HepG2 (cell line): ENCODE measurements at regions not wholly inside any gene's neighbourhood (a gene's known extent, or its start where the extent isn't known, plus 50 kb on each side); places are given as distances from the start of the nearest gene placed in this dataset.

Experiments used
- ATAC-seq: fragments of 200-7000 bp; cut with Tn5 transposase; 3 replicates; pipeline ENCODE4 v1.9.1; 2020; ENCODE audit warnings: mild to moderate bottlenecking, moderate library complexity
- BruUV-seq: library from RNA; stranded (reverse); fragments of 400-500 nt; replicated peaks from 2 replicates; lab custom pipeline; 2021; lab: Mats Ljungman, UMichigan
- CTCF ChIA-PET: fragments of 300-600 bp; formaldehyde crosslinking; extraction: SDS; loops from one replicate; lab custom pipeline; 2021; ENCODE audit warnings: low total read pairs, inconsistent platforms, low intra/inter-chr PET ratio; lab: Yijun Ruan, JAX
- POLR2A ChIA-PET: fragments of 350-600 bp; sonication (Branson Sonifier 250); formaldehyde crosslinking; loops from one replicate; lab custom pipeline; 2020; ENCODE audit warnings: antibody characterized with exemption, inconsistent platforms; lab: Yijun Ruan, JAX
- DNase-seq: peaks from one replicate; pipeline ENCODE4 v3.0.0-alpha.2; 2015; ENCODE audit warnings: low spot score
- FAIRE-seq: peaks from 3 replicates; lab custom pipeline; 2011; peaks lifted over from hg19 to GRCh38; lab: Jason Lieb, UNC
- H2AFZ ChIP-seq: one replicate; pipeline ENCODE4 v1.6.1; 2011; ENCODE audit warnings: low read length, inconsistent platforms
- H3K27ac ChIP-seq: fragments of 300-600 bp; 3 replicates; pipeline ENCODE4 v1.8.0; 2011; ENCODE audit warnings: mixed run types, mild to moderate bottlenecking, mixed read lengths, low read length, inconsistent platforms; ENCODE audit not compliant: insufficient read depth; ENCODE audit errors: extremely low read length
- H3K27me3 ChIP-seq, 2 experiments: fragments of 200-600 bp in 1 of 2; 2 replicates in 1 of 2; 3 replicates in 1 of 2; pipeline versions ENCODE4 v1.6.0 to v1.8.0; 2011; ENCODE audit warnings: low read length in 2 of 2, mild to moderate bottlenecking in 2 of 2, moderate library complexity in 2 of 2, inconsistent platforms in 1 of 2; ENCODE audit not compliant: insufficient read depth in 2 of 2, control insufficient read depth in 1 of 2
- H3K36me3 ChIP-seq, 2 experiments: fragments of 200-600 bp in 1 of 2; replicated peaks in 1 of 2; 2 replicates in 1 of 2; 3 replicates in 1 of 2; pipeline versions ENCODE4 v1.5.1 to v1.8.0; 2011; ENCODE audit warnings: low read length in 2 of 2, inconsistent platforms in 1 of 2; ENCODE audit not compliant: insufficient read depth in 2 of 2, control insufficient read depth in 1 of 2
- H3K4me1 ChIP-seq: 2 replicates; pipeline ENCODE4 v1.5.1; 2012; ENCODE audit warnings: low read length, inconsistent platforms; ENCODE audit not compliant: insufficient read depth
- H3K4me2 ChIP-seq: 2 replicates; pipeline ENCODE4 v1.6.0; 2011; ENCODE audit warnings: low read depth, low read length, inconsistent platforms
- H3K4me3 ChIP-seq, 3 experiments: fragments of 200-600 bp in 1 of 3; sonication (generic), shearing (Covaris generic) in 1 of 3; replicated peaks in 1 of 3; 2 replicates each; pipeline ENCODE4 v1.5.1; 2011 to 2016; ENCODE audit warnings: low read length in 3 of 3, inconsistent platforms in 2 of 3, low read depth in 2 of 3, mild to moderate bottlenecking in 2 of 3, control low read depth in 1 of 3, mixed read lengths in 1 of 3; ENCODE audit not compliant: insufficient read depth in 1 of 3
- H3K79me2 ChIP-seq: one replicate; pipeline ENCODE4 v1.6.1; 2011; ENCODE audit warnings: low read length, inconsistent platforms; ENCODE audit not compliant: insufficient read depth
- H3K9ac ChIP-seq: 2 replicates; pipeline ENCODE4 v1.6.0; 2011; ENCODE audit warnings: mild to moderate bottlenecking, low read depth, low read length, inconsistent platforms; ENCODE audit not compliant: insufficient read depth
- H3K9me3 ChIP-seq: 2 replicates; pipeline ENCODE4 v1.5.1; 2012; ENCODE audit warnings: mild to moderate bottlenecking, low read length
- H4K20me1 ChIP-seq: 2 replicates; pipeline ENCODE4 v1.6.0; 2011; ENCODE audit warnings: inconsistent platforms, mild to moderate bottlenecking, low read length, moderate library complexity; ENCODE audit not compliant: insufficient read depth
- CERS6 ChIP-seq: sonication (generic); formaldehyde crosslinking; IDR thresholded peaks from 2 replicates; pipeline ENCODE4 v1.5.0; 2020; ENCODE audit warnings: missing genetic modification reagents
- HNRNPK ChIP-seq: fragments of 200-400 bp; formaldehyde crosslinking; IDR thresholded peaks from 2 replicates; pipeline ENCODE4 v1.6.1; 2018; ENCODE audit warnings: low read length, low read depth, moderate library complexity, mild to moderate bottlenecking; ENCODE audit not compliant: poor library complexity, severe bottlenecking
- HNRNPUL1 ChIP-seq: fragments of 200-400 bp; formaldehyde crosslinking; IDR thresholded peaks from 2 replicates; pipeline ENCODE4 v1.6.1; 2017; ENCODE audit warnings: low read depth, mild to moderate bottlenecking, low read length, moderate library complexity
- IKZF1 ChIP-seq: fragments of 450-650 bp; IDR thresholded peaks from 2 replicates; pipeline ENCODE4 v1.7.1; 2016
- IKZF5 ChIP-seq: IDR thresholded peaks from 2 replicates; pipeline ENCODE4 v1.6.1; 2018; ENCODE audit warnings: missing genetic modification reagents, mild to moderate bottlenecking, missing compliant biosample characterization
- KDM5B ChIP-seq: sonication (generic); formaldehyde crosslinking; IDR thresholded peaks from 2 replicates; pipeline ENCODE4 v1.4.0; 2020; ENCODE audit warnings: missing genetic modification reagents, mild to moderate bottlenecking, borderline replicate concordance
- NCOA5 ChIP-seq: sonication (generic); formaldehyde crosslinking; IDR thresholded peaks from 2 replicates; pipeline ENCODE4 v1.4.0; 2020; ENCODE audit warnings: missing genetic modification reagents
- POGZ ChIP-seq: sonication (generic); formaldehyde crosslinking; IDR thresholded peaks from 2 replicates; pipeline ENCODE4 v1.4.0; 2020; ENCODE audit warnings: mild to moderate bottlenecking, missing genetic modification reagents
- PRMT3 ChIP-seq: sonication (generic); formaldehyde crosslinking; IDR thresholded peaks from 2 replicates; pipeline ENCODE4 v1.8.1; 2022; ENCODE audit warnings: low read depth, mild to moderate bottlenecking, moderate library complexity, missing genetic modification reagents, borderline replicate concordance
- SAP130 ChIP-seq: IDR thresholded peaks from 2 replicates; pipeline ENCODE4 v1.6.1; 2016; ENCODE audit warnings: low read depth
- YY1 ChIP-seq: IDR thresholded peaks from 2 replicates; pipeline ENCODE4 v1.6.1; 2011; ENCODE audit warnings: low read length, low read depth, moderate library complexity, mild to moderate bottlenecking; ENCODE audit not compliant: insufficient read depth, insufficient replicate concordance
- ZNF34 ChIP-seq: sonication (generic); formaldehyde crosslinking; IDR thresholded peaks from 2 replicates; pipeline ENCODE4 v1.4.0; 2020; ENCODE audit warnings: mild to moderate bottlenecking, missing genetic modification reagents, borderline replicate concordance
- ZNF839 ChIP-seq: sonication (generic); formaldehyde crosslinking; IDR thresholded peaks from 2 replicates; pipeline ENCODE4 v1.4.0; 2020; ENCODE audit warnings: missing genetic modification reagents, mild to moderate bottlenecking, borderline replicate concordance
- WGBS: methylation state at CpG from one replicate; pipeline ENCODE4 v1.1.6; 2017; ENCODE audit warnings: low lambda C conversion rate; 5-methylcytosine and 5-hydroxymethylcytosine counted together
- in situ Hi-C: cut with HindIII; loops from 2 replicates; pipeline ENCODE4 v1.10.0; 2017; ENCODE audit warnings: low pct_unique_long_range_greater_than_20kb; ENCODE audit not compliant: extremely low pct_ligation_motif_present
- intact Hi-C: fragments of 100-400 bp; cut with micrococcal nuclease; formaldehyde crosslinking; loops from one replicate; pipeline ENCODE4 v1.10.0; 2022; ENCODE audit not compliant: unreplicated experiment
- TF ChIP-seq, protein P1 (sequence below): sonication (generic); formaldehyde crosslinking; IDR thresholded peaks from 2 replicates; pipeline ENCODE4 v1.9.0; 2021; ENCODE audit warnings: missing genetic modification reagents, borderline replicate concordance
- TF ChIP-seq, protein P2 (sequence below): sonication (generic); formaldehyde crosslinking; IDR thresholded peaks from 2 replicates; pipeline ENCODE4 v1.9.0; 2021; ENCODE audit warnings: missing genetic modification reagents, mild to moderate bottlenecking, borderline replicate concordance

DNA sequence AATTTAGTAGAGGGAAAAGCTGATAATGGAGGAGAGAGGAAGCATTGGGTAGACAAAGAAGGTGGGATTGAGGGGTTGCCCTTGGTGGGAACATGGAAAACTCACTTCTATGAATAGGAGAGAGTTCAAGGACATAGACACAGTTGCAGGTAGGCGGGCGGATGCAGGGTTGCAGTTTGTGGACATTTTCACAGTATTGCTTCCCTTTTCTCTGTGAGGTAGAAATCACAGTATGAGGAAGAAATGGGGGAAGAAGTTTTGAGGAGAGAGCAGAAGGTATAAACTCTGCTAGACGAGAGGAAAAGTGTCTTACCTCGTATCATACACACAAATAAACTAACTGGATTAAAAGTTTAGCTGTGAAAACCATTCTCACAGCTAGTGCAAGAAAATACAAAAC is 200.7 kb upstream of the ECI2 start:
- no peak for DNase-seq
- BruUV-seq, result no TSS peak
- peaks cover 21% of the 10 kb centered on the region for H3K4me1 ChIP-seq
- CTCF ChIA-PET, result no interaction called here
- H3K27me3 ChIP-seq, result peaks cover 0 to 14% of the 10 kb centered on the region in 2 experiments; a peak in 2 of 5 replicates
- H3K27ac ChIP-seq, result no peak overlapping the region
- TF ChIP-seq POGZ (CRISPR knock-in tag) (no peak), HNRNPK (no peak), YY1 (no peak), CERS6 (no peak), NCOA5 (CRISPR knock-in tag) (no peak), PRMT3 (CRISPR knock-in tag) (no peak), KDM5B (CRISPR knock-in tag) (no peak), HNRNPUL1 (no peak), ZNF839 (CRISPR knock-in tag) (no peak), SAP130 (CRISPR knock-in tag) (no peak), IKZF5 (CRISPR knock-in tag) (no peak), ZNF34 (CRISPR knock-in tag) (no peak), IKZF1 (no peak)
- TF ChIP-seq, protein P1, sequence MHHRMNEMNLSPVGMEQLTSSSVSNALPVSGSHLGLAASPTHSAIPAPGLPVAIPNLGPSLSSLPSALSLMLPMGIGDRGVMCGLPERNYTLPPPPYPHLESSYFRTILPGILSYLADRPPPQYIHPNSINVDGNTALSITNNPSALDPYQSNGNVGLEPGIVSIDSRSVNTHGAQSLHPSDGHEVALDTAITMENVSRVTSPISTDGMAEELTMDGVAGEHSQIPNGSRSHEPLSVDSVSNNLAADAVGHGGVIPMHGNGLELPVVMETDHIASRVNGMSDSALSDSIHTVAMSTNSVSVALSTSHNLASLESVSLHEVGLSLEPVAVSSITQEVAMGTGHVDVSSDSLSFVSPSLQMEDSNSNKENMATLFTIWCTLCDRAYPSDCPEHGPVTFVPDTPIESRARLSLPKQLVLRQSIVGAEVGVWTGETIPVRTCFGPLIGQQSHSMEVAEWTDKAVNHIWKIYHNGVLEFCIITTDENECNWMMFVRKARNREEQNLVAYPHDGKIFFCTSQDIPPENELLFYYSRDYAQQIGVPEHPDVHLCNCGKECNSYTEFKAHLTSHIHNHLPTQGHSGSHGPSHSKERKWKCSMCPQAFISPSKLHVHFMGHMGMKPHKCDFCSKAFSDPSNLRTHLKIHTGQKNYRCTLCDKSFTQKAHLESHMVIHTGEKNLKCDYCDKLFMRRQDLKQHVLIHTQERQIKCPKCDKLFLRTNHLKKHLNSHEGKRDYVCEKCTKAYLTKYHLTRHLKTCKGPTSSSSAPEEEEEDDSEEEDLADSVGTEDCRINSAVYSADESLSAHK (CRISPR knock-in tag), result no peak
- TF ChIP-seq, protein P2, sequence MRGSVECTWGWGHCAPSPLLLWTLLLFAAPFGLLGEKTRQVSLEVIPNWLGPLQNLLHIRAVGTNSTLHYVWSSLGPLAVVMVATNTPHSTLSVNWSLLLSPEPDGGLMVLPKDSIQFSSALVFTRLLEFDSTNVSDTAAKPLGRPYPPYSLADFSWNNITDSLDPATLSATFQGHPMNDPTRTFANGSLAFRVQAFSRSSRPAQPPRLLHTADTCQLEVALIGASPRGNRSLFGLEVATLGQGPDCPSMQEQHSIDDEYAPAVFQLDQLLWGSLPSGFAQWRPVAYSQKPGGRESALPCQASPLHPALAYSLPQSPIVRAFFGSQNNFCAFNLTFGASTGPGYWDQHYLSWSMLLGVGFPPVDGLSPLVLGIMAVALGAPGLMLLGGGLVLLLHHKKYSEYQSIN (CRISPR knock-in tag), result no peak
- TF ChIP-seq, all 625 proteins: peak for 0
- Histone ChIP-seq H4K20me1 (no peaks in the 10 kb centered on the region), H2AFZ (no peak overlapping the region), H3K9me3 (no peaks in the 10 kb centered on the region), H3K4me2 (no peak overlapping the region), H3K36me3 (no peaks in the 10 kb centered on the region), H3K4me3 (no peak overlapping the region), H3K79me2 (no peaks in the 10 kb centered on the region), H3K9ac (no peak overlapping the region)
- POLR2A ChIA-PET, result no interaction called here
- whole genome bisulfite sequencing, result 18% methylated on average over 4 of the region's 4 CpGs
- ATAC-seq (no peak), FAIRE-seq (no peak)
- intact Hi-C loops (no loop called here), in situ Hi-C loops (no loop called here)
